Nephron progenitor cell (in vitro differentiated cells): ENCODE measurements at regions not wholly inside any gene's neighbourhood (a gene's known extent, or its start where the extent isn't known, plus 50 kb on each side); places are given as distances from the start of the nearest gene placed in this dataset.

Experiments
- DNase-seq: peaks from one replicate; pipeline ENCODE4 v3.0.0; 2021
- H3K27ac Mint-ChIP-seq: 2 replicates; pipeline ENCODE4 v1.8.0; 2021; ENCODE audit warnings: mild to moderate bottlenecking, moderate library complexity, mixed read lengths
- H3K27me3 Mint-ChIP-seq: 2 replicates; pipeline ENCODE4 v1.8.0; 2021; ENCODE audit warnings: mild to moderate bottlenecking, low read depth, mixed read lengths; ENCODE audit not compliant: poor library complexity
- H3K36me3 Mint-ChIP-seq: 2 replicates; pipeline ENCODE4 v1.8.0; 2021; ENCODE audit warnings: low read depth, mixed read lengths
- H3K4me1 Mint-ChIP-seq: 2 replicates; pipeline ENCODE4 v1.8.0; 2021; ENCODE audit warnings: mixed read lengths
- H3K4me3 Mint-ChIP-seq: 2 replicates; pipeline ENCODE4 v1.8.0; 2021; ENCODE audit warnings: mild to moderate bottlenecking, moderate library complexity, mixed read lengths
- H3K9me3 Mint-ChIP-seq: 2 replicates; pipeline ENCODE4 v1.8.0; 2021; ENCODE audit warnings: mild to moderate bottlenecking, moderate library complexity, mixed read lengths
- TF ChIP-seq, protein P1 (sequence below): fragments of 200-600 bp; sonication (generic); IDR thresholded peaks from 2 replicates; pipeline ENCODE4 v1.5.0; 2021; ENCODE audit warnings: antibody characterized with exemption

DNA sequence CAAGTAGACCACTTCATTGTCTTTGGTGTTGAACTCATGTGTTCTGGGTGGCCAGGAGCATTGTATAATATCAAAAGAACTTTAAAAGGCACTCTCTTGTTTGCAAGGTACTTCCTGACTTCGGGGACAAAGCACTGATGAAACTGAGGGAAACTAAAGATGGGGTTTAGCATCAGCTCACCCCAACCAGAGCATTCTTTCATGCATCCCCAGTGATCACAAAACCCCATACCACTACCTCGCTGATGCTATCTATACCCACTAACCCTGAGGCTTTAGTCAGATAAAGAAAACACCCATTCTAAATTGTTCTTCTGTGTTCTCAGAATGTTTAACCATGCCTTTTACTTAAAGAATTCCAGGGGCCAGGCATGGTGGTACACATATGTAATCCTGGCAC, 94.5 kb upstream of the DOCK9 start:
- peaks cover 15% of the 10 kb centered on the region for H3K36me3 Mint-ChIP-seq
- H3K9me3 Mint-ChIP-seq = peaks cover 28% of the 10 kb centered on the region
- no peak for DNase-seq
- TF ChIP-seq, protein P1, sequence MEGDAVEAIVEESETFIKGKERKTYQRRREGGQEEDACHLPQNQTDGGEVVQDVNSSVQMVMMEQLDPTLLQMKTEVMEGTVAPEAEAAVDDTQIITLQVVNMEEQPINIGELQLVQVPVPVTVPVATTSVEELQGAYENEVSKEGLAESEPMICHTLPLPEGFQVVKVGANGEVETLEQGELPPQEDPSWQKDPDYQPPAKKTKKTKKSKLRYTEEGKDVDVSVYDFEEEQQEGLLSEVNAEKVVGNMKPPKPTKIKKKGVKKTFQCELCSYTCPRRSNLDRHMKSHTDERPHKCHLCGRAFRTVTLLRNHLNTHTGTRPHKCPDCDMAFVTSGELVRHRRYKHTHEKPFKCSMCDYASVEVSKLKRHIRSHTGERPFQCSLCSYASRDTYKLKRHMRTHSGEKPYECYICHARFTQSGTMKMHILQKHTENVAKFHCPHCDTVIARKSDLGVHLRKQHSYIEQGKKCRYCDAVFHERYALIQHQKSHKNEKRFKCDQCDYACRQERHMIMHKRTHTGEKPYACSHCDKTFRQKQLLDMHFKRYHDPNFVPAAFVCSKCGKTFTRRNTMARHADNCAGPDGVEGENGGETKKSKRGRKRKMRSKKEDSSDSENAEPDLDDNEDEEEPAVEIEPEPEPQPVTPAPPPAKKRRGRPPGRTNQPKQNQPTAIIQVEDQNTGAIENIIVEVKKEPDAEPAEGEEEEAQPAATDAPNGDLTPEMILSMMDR = no peak
- no peak overlapping the region for H3K27ac Mint-ChIP-seq
- H3K4me1 Mint-ChIP-seq = peaks cover 9% of the 10 kb centered on the region
- H3K4me3 Mint-ChIP-seq = no peak overlapping the region
- H3K27me3 Mint-ChIP-seq = peaks cover 8% of the 10 kb centered on the region

- no peak for DNase-seq
- TF ChIP-seq, protein P1 = no peak
- peaks cover 15% of the 10 kb centered on the region for H3K36me3 Mint-ChIP-seq
Observed at GRCh38 chr13:99072941-99073340, 95.1 kb upstream of the DOCK9 start.

GRCh38 chr13:99074693-99075092, 96.8 kb upstream of the DOCK9 start:
- Mint-ChIP-seq H3K4me3 (no peak overlapping the region), H3K36me3 (peaks cover 15% of the 10 kb centered on the region), H3K4me1 (peaks cover 4% of the 10 kb centered on the region), H3K27me3 (peaks cover 11% of the 10 kb centered on the region), H3K27ac (no peak overlapping the region), H3K9me3 (peaks cover 28% of the 10 kb centered on the region)
- DNase-seq = no peak
- TF ChIP-seq, protein P1 = no peak

More at GRCh38 chr13:99072941-99073340, 95.1 kb upstream of the DOCK9 start:
- H3K4me3 Mint-ChIP-seq = no peak overlapping the region
- H3K27me3 Mint-ChIP-seq = peaks cover 8% of the 10 kb centered on the region
- peaks cover 29% of the 10 kb centered on the region for H3K9me3 Mint-ChIP-seq
- H3K4me1 Mint-ChIP-seq = peaks cover 5% of the 10 kb centered on the region
- no peak overlapping the region for H3K27ac Mint-ChIP-seq

DNA sequence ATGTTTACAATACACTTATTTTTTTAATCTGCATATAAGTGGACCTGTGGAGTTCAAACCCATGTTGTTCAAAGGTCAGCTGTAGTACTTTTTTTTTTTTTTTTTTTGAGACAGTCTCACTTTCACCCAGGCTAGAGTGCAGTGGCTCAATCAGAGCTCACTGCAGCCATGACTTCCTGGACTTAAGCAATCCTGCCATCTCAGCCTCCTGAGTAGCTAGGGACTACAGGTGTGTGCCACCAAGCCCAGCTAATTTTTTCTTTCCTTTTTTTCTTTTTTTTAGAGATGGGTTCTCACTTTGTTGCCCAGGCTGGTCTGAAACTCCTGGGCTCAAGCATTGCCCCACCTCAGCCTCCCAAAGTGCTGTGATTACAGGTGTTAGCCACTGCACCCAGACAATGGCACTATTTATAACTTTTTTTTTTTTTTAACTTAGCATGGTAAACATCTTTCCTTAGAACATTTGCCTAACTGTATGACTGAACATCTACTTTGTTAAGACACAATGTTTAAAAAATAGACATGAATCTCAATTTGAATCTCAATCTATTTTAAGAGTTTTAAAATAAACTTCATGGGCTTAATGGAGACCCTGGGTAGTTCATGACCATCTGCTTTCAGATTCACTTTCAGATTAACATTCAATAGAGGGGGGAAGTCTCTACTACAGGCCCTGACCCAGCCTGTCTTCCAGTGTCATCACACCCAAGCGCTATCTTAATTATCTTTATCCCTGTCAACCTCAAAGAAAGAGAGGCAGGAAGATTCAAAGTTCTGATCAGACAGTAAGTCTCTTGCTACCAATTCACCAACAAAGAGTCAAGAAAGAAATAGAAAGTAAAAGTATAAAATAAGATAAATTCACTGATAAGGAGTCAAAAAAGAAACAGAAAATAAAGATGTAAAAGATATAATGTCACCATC, 97.7 kb upstream of the DOCK9 start:
- DNase-seq = no peak
- Mint-ChIP-seq H3K4me3 (no peak overlapping the region), H3K36me3 (peaks cover 15% of the 10 kb centered on the region), H3K9me3 (peaks cover 28% of the 10 kb centered on the region), H3K27ac (no peak overlapping the region), H3K27me3 (peaks cover 11% of the 10 kb centered on the region), H3K4me1 (peaks cover 8% of the 10 kb centered on the region)
- TF ChIP-seq, protein P1 = no peak

DNA sequence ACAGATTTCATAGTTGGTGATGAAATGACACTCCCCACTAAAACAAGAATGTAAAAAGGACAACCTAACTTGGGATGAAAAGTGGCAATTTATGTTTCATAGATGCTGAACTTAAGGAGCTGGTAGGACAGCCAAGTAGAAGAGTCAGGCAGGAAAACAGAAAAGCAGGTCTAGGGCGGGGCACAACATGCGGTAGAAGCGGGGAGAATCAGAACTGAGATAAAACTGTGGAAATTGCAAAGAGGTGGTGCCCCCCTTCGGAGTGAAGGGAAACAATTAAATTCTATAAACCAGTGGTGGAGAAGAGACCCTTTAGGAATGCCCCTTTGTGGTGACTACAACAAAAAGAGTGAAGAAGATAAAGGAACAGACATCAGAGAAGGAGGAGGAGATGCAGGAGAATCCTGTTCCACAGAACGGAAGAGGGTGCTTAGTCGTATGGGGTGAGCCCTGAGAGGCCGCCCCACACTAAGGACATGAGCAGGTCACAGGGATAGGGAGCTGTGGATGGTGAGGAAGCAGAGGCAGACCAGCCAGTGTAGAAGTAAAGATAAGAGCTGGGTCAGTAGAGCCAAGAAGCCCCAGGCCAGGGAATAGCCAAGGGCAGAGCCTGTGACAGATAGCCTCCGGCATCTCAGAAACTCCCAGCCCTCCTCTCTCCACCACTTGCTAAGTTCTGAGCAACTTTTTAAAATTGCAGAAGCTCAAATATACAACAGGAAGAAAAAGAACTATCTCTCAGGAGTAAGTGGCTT, 100.3 kb upstream of the DOCK9 start:
- DNase-seq = no peak
- H3K4me1 Mint-ChIP-seq = peaks cover 15% of the 10 kb centered on the region
- TF ChIP-seq, protein P1 = no peak
- H3K4me3 Mint-ChIP-seq = no peak overlapping the region
- H3K27me3 Mint-ChIP-seq = peaks cover 10% of the 10 kb centered on the region
- no peak overlapping the region for H3K27ac Mint-ChIP-seq
- peaks cover 21% of the 10 kb centered on the region for H3K9me3 Mint-ChIP-seq
- peaks cover 15% of the 10 kb centered on the region for H3K36me3 Mint-ChIP-seq
